WTC11 (cell line): ENCODE measurements at regions not wholly inside any gene's neighbourhood (a gene's known extent, or its start where the extent isn't known, plus 50 kb on each side); places are given as distances from the start of the nearest gene placed in this dataset.
"Not testable (repeated sequence)": the region's sequence is repeated elsewhere in the genome, so short reads cannot be mapped to it uniquely, and the experiment has no call there.

Experiments
- ATAC-seq: fragments of 200-7000 bp; cut with Tn5 transposase; 2 replicates; pipeline ENCODE4 v1.10.0; 2021; ENCODE audit warnings: mild to moderate bottlenecking, moderate library complexity
- CTCF ChIA-PET: fragments of 300-600 bp; sonication (Branson Sonifier 250); formaldehyde crosslinking; loops from one replicate; lab custom pipeline; 2021; ENCODE audit warnings: antibody characterized with exemption; lab: Charles Lee
- POLR2A ChIA-PET: fragments of 350-600 bp; sonication (Branson Sonifier 250); formaldehyde crosslinking; loops from one replicate; lab custom pipeline; 2021; ENCODE audit warnings: antibody characterized with exemption; lab: Charles Lee
- DNase-seq: peaks from one replicate; pipeline ENCODE4 v3.0.0; 2021; ENCODE audit warnings: low spot score
- H3K27ac Mint-ChIP-seq: 2 replicates; pipeline ENCODE4 v1.8.0; 2021; ENCODE audit warnings: mixed read lengths
- H3K27me3 Mint-ChIP-seq: 2 replicates; pipeline ENCODE4 v1.8.0; 2021; ENCODE audit warnings: low read depth, mild to moderate bottlenecking, moderate library complexity, mixed read lengths
- H3K36me3 Mint-ChIP-seq: 2 replicates; pipeline ENCODE4 v1.8.0; 2021; ENCODE audit warnings: mixed read lengths
- H3K4me1 Mint-ChIP-seq: 2 replicates; pipeline ENCODE4 v1.8.0; 2022; ENCODE audit warnings: mixed read lengths
- H3K4me3 Mint-ChIP-seq: 2 replicates; pipeline ENCODE4 v1.8.0; 2021; ENCODE audit warnings: mild to moderate bottlenecking, moderate library complexity, mixed read lengths
- H3K9me3 Mint-ChIP-seq: 2 replicates; pipeline ENCODE4 v1.8.0; 2021; ENCODE audit warnings: mixed read lengths

GRCh38 chr9:66601472-66601871 is 299.1 kb upstream of the ZNF658 start:
- DNase-seq, H3K4me1 Mint-ChIP-seq, ATAC-seq, H3K27ac Mint-ChIP-seq, H3K4me3 Mint-ChIP-seq, H3K27me3 Mint-ChIP-seq, POLR2A ChIA-PET, CTCF ChIA-PET, H3K9me3 Mint-ChIP-seq, H3K36me3 Mint-ChIP-seq: not testable (repeated sequence)

GRCh38 chr9:66631521-66632046 is 268.9 kb upstream of the ZNF658 start:
- H3K4me3 Mint-ChIP-seq, POLR2A ChIA-PET, H3K9me3 Mint-ChIP-seq, H3K27ac Mint-ChIP-seq, H3K36me3 Mint-ChIP-seq, H3K27me3 Mint-ChIP-seq, H3K4me1 Mint-ChIP-seq, CTCF ChIA-PET: not testable (repeated sequence)
- peak; percentile 13 for DNase-seq
- peak; percentile 87 for ATAC-seq

GRCh38 chr9:66647675-66648074 is 252.8 kb upstream of the ZNF658 start:
- H3K27me3 Mint-ChIP-seq, POLR2A ChIA-PET, H3K27ac Mint-ChIP-seq, H3K9me3 Mint-ChIP-seq, H3K4me1 Mint-ChIP-seq, H3K4me3 Mint-ChIP-seq, H3K36me3 Mint-ChIP-seq, CTCF ChIA-PET, DNase-seq: not testable (repeated sequence)
- peak; percentile 62; the same call in 1 of the 2 replicates for ATAC-seq

- ATAC-seq, DNase-seq, H3K27ac Mint-ChIP-seq, H3K27me3 Mint-ChIP-seq, H3K4me3 Mint-ChIP-seq, CTCF ChIA-PET, H3K4me1 Mint-ChIP-seq, H3K9me3 Mint-ChIP-seq, POLR2A ChIA-PET, H3K36me3 Mint-ChIP-seq: not testable (repeated sequence)
Observed at GRCh38 chr9:66690242-66690641, 210.3 kb upstream of the ZNF658 start.

- H3K36me3 Mint-ChIP-seq, H3K27me3 Mint-ChIP-seq, H3K4me1 Mint-ChIP-seq, CTCF ChIA-PET, H3K4me3 Mint-ChIP-seq, DNase-seq, H3K9me3 Mint-ChIP-seq, H3K27ac Mint-ChIP-seq, POLR2A ChIA-PET, ATAC-seq: not testable (repeated sequence)
Observed at GRCh38 chr9:66695561-66696240, 204.8 kb upstream of the ZNF658 start.

- peak; percentile 65 for ATAC-seq
- CTCF ChIA-PET, H3K27ac Mint-ChIP-seq, H3K4me1 Mint-ChIP-seq, POLR2A ChIA-PET, H3K4me3 Mint-ChIP-seq, H3K36me3 Mint-ChIP-seq, H3K9me3 Mint-ChIP-seq, H3K27me3 Mint-ChIP-seq, DNase-seq: not testable (repeated sequence)
Observed at GRCh38 chr9:66697343-66698065, 203.0 kb upstream of the ZNF658 start.

GRCh38 chr9:66698066-66698455 is 202.5 kb upstream of the ZNF658 start:
- H3K36me3 Mint-ChIP-seq, DNase-seq, H3K27ac Mint-ChIP-seq, H3K9me3 Mint-ChIP-seq, POLR2A ChIA-PET, H3K27me3 Mint-ChIP-seq, H3K4me1 Mint-ChIP-seq, ATAC-seq, CTCF ChIA-PET, H3K4me3 Mint-ChIP-seq: not testable (repeated sequence)

GRCh38 chr9:66701411-66702377 is 198.8 kb upstream of the ZNF658 start:
- DNase-seq, H3K36me3 Mint-ChIP-seq, CTCF ChIA-PET, POLR2A ChIA-PET, H3K27ac Mint-ChIP-seq, H3K27me3 Mint-ChIP-seq, H3K9me3 Mint-ChIP-seq, H3K4me1 Mint-ChIP-seq, H3K4me3 Mint-ChIP-seq: not testable (repeated sequence)
- peak; percentile 38; the same call in 1 of the 2 replicates for ATAC-seq

- H3K27ac Mint-ChIP-seq, H3K36me3 Mint-ChIP-seq, H3K9me3 Mint-ChIP-seq, H3K4me3 Mint-ChIP-seq, CTCF ChIA-PET, POLR2A ChIA-PET, H3K4me1 Mint-ChIP-seq, DNase-seq, ATAC-seq, H3K27me3 Mint-ChIP-seq: not testable (repeated sequence)
Observed at GRCh38 chr9:66711553-66711952, 189.0 kb upstream of the ZNF658 start.

- H3K4me3 Mint-ChIP-seq, H3K4me1 Mint-ChIP-seq, POLR2A ChIA-PET, H3K36me3 Mint-ChIP-seq, H3K9me3 Mint-ChIP-seq, ATAC-seq, H3K27me3 Mint-ChIP-seq, DNase-seq, CTCF ChIA-PET, H3K27ac Mint-ChIP-seq: not testable (repeated sequence)
Observed at GRCh38 chr9:66712870-66713269, 187.7 kb upstream of the ZNF658 start.

- POLR2A ChIA-PET, H3K4me1 Mint-ChIP-seq, H3K4me3 Mint-ChIP-seq, DNase-seq, H3K27ac Mint-ChIP-seq, H3K9me3 Mint-ChIP-seq, H3K36me3 Mint-ChIP-seq, H3K27me3 Mint-ChIP-seq, CTCF ChIA-PET: not testable (repeated sequence)
- ATAC-seq: peak; percentile 89
Observed at GRCh38 chr9:66713552-66713951, 187.0 kb upstream of the ZNF658 start.

- ATAC-seq, H3K4me3 Mint-ChIP-seq, H3K4me1 Mint-ChIP-seq, H3K27ac Mint-ChIP-seq, H3K9me3 Mint-ChIP-seq, CTCF ChIA-PET, H3K27me3 Mint-ChIP-seq, POLR2A ChIA-PET, H3K36me3 Mint-ChIP-seq, DNase-seq: not testable (repeated sequence)
Observed at GRCh38 chr9:66720845-66721244, 179.7 kb upstream of the ZNF658 start.
